GM21423 (cell line): ENCODE measurements at regions not wholly inside any gene's neighbourhood (a gene's known extent, or its start where the extent isn't known, plus 50 kb on each side); places are given as distances from the start of the nearest gene placed in this dataset.

Source experiments
- ATAC-seq: cut with Tn5 transposase; IDR thresholded peaks from one replicate; pipeline ENCODE4 v1.9.1; 2021; ENCODE audit warnings: mild to moderate bottlenecking, moderate library complexity; ENCODE audit not compliant: unreplicated experiment

GRCh38 chr13:78029901-78030300, 111.3 kb upstream of the EDNRB start:
- no peak for ATAC-seq

GRCh38 chr13:78028960-78029359, 110.3 kb upstream of the EDNRB start:
- no peak for ATAC-seq

- ATAC-seq: no peak
Measured at GRCh38 chr13:78024996-78025395, 106.4 kb upstream of the EDNRB start.

- peak; percentile 100 for ATAC-seq
Measured at GRCh38 chr13:78022164-78022877, 103.7 kb upstream of the EDNRB start.

GRCh38 chr13:78020861-78021260, 102.2 kb upstream of the EDNRB start:
- ATAC-seq: no peak

- no peak for ATAC-seq
Measured at GRCh38 chr13:78015782-78016181, 97.2 kb upstream of the EDNRB start.

GRCh38 chr13:78012046-78012445, 93.4 kb upstream of the EDNRB start:
- ATAC-seq: no peak

- no peak for ATAC-seq
Measured at GRCh38 chr13:78004821-78005220, 86.2 kb upstream of the EDNRB start.

- no peak for ATAC-seq
Measured at GRCh38 chr13:77999746-78000145, 81.1 kb upstream of the EDNRB start.

- ATAC-seq: no peak
Measured at GRCh38 chr13:77994166-77994565, 75.5 kb upstream of the EDNRB start.

- no peak for ATAC-seq
Measured at GRCh38 chr13:77991003-77991402, 72.4 kb upstream of the EDNRB start.

- no peak for ATAC-seq
Measured at GRCh38 chr13:77989281-77989680, 70.7 kb upstream of the EDNRB start.

- ATAC-seq: no peak
Measured at GRCh38 chr13:77988355-77988754, 69.7 kb upstream of the EDNRB start.

- no peak for ATAC-seq
Measured at GRCh38 chr13:77986713-77987112, 68.1 kb upstream of the EDNRB start.

- ATAC-seq: no peak
Measured at GRCh38 chr13:77985866-77986636, 67.4 kb upstream of the EDNRB start.

- no peak for ATAC-seq
Measured at GRCh38 chr13:77981281-77981881, 62.8 kb upstream of the EDNRB start.

- ATAC-seq: no peak
Measured at GRCh38 chr13:77980592-77980991, 62.0 kb upstream of the EDNRB start.

- ATAC-seq: no peak
Measured at GRCh38 chr13:77979721-77980385, 61.2 kb upstream of the EDNRB start.

- ATAC-seq: no peak
Measured at GRCh38 chr13:77975358-77976042, 56.9 kb upstream of the EDNRB start.

- no peak for ATAC-seq
Measured at GRCh38 chr13:77969299-77969698, 50.7 kb upstream of the EDNRB start.
